Upper lobe of left lung (tissue), 4 donors: ENCODE measurements at regions not wholly inside any gene's neighbourhood (a gene's known extent, or its start where the extent isn't known, plus 50 kb on each side); places are given as distances from the start of the nearest gene placed in this dataset.

Experiments used
- POLR2A ChIP-seq, 4 donors: fragments of 450-650 bp; IDR thresholded peaks; one replicate each; pipeline ENCODE4 v1.5.1; 2016 to 2017; ENCODE audit warnings: antibody characterized with exemption in 4 of 4, mild to moderate bottlenecking in 2 of 4
- POLR2AphosphoS5 ChIP-seq, 2 donors: sonication (generic); formaldehyde crosslinking; IDR thresholded peaks; one replicate each; pipeline ENCODE4 v1.5.1; 2017; ENCODE audit warnings: antibody characterized with exemption in 2 of 2
- TF ChIP-seq, protein P1 (sequence below), 6 experiments: fragments of 450-650 bp in 4 of 6; fragments of 200-600 bp in 2 of 6; sonication (generic) in 2 of 6; IDR thresholded peaks; one replicate each; pipeline ENCODE4 v1.5.1; 2016 to 2019; ENCODE audit warnings: antibody characterized with exemption in 6 of 6

GRCh38 chr9:28762167-28762566 lies 1188.9 kb upstream of the C9orf72 start:
- TF ChIP-seq, protein P1, sequence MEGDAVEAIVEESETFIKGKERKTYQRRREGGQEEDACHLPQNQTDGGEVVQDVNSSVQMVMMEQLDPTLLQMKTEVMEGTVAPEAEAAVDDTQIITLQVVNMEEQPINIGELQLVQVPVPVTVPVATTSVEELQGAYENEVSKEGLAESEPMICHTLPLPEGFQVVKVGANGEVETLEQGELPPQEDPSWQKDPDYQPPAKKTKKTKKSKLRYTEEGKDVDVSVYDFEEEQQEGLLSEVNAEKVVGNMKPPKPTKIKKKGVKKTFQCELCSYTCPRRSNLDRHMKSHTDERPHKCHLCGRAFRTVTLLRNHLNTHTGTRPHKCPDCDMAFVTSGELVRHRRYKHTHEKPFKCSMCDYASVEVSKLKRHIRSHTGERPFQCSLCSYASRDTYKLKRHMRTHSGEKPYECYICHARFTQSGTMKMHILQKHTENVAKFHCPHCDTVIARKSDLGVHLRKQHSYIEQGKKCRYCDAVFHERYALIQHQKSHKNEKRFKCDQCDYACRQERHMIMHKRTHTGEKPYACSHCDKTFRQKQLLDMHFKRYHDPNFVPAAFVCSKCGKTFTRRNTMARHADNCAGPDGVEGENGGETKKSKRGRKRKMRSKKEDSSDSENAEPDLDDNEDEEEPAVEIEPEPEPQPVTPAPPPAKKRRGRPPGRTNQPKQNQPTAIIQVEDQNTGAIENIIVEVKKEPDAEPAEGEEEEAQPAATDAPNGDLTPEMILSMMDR (IDR thresholded peaks at IDR 0.05), result no peak
- TF ChIP-seq POLR2A (IDR thresholded peaks at IDR 0.05) (no peak), POLR2AphosphoS5 (IDR thresholded peaks at IDR 0.05) (no peak)
